Stimulated activated CD8-positive, alpha-beta memory T cell treated with anti-CD3 and anti-CD28 coated beads, Interleukin-2, amount 100 ng/mL, for 48 hours (primary cell): ENCODE measurements at regions not wholly inside any gene's neighbourhood (a gene's known extent, or its start where the extent isn't known, plus 50 kb on each side); places are given as distances from the start of the nearest gene placed in this dataset.

Experiments used
- DNase-seq, 2 donors: peaks; one replicate each; pipeline ENCODE4 v3.0.0-alpha.2; 2020; ENCODE audit warnings: low read depth in 2 of 2

DNA sequence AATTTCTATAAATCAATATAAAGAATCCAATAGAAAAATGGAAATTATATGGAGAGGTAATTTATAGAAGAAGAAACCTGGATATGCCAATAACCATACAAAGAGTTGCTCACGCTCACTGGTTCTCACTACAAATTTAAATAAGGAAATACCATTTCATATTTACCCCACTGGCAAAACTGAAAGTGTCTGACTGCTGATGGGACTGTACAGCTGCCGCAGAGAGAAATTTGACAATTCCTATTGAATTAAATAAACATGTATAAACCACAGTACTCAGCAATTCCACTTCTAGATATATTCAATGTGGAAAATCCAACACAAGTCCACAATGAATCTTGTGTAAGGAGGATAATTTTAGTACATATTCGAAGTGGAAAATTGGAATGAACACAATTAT is 830.4 kb upstream of the GRAMD2B start:
- no peak for DNase-seq

DNA sequence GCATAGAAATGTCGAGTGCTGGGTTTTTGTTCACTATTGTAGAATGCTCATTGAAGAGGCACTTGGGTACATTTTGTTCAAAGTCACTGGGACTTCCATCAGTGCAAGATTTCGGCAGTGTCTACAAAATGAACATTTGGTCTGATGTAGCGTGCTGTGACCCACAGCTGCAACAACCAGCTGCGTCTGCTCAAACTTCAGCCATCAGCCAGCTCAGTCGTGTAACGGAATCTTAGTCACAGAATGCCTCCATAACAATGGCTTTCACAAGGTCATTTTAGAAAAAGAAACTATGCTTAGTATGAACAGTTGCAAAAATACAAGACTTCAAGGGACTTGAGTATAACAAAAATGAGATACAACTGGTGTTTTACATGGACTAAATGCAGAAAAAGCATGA is 828.1 kb upstream of the GRAMD2B start:
- no peak for DNase-seq

DNA sequence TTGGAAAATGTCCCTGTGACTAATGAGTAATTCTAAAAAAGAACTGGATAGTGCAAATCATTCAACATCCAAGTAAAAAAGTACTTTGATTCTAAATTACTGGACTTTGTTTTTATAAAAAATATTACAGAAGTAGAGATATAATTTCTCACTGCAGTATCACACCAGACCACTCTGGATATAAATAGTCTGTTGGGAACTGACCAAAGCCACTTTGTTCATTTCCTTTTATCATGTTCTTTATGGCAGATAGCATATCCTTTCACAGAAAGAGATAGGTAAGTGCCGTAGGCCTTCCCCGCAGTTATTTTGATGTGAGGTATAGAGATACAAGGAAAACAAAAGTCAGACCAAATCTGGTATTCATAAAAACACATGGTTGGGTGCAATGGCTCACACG is 827.4 kb upstream of the GRAMD2B start:
- no peak for DNase-seq

DNA sequence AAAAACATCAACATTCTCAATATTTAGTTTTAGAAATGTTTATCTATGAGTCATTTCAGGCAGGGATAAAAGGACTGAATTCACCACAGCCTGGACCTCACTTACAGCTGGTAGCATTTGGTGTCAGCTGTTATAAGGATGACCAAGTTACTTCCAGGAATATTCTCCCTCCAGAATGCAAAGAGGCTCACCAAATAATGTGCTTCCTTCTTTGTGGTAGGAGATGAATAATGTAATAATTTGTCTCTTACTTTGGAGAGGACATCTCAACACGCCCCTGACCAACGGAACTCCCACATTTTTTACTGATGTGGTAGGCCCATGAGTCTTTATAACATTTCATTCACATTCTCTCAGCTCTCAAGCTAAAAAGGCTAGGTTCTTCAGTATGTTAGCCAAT is 825.9 kb upstream of the GRAMD2B start:
- no peak for DNase-seq

DNA sequence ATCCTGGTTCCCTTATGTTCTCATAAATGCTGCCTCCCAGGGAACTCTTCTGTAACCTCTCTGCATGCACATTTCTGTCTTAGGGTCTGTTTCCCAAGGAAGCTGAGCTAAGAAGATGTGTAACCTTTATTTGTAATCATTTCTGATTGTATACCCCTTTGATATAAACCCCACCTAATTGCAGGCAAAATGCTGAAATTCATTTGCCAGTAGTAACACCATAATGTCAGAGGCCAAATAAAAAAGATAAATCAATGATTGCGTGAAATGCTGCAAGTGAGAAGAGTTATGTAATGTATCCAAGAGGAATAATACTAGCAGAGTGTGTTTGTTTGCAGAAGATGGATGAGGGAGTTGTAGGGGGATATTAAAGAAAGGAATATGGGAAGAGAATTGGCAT is 822.6 kb upstream of the GRAMD2B start:
- DNase-seq, result no peak

DNA sequence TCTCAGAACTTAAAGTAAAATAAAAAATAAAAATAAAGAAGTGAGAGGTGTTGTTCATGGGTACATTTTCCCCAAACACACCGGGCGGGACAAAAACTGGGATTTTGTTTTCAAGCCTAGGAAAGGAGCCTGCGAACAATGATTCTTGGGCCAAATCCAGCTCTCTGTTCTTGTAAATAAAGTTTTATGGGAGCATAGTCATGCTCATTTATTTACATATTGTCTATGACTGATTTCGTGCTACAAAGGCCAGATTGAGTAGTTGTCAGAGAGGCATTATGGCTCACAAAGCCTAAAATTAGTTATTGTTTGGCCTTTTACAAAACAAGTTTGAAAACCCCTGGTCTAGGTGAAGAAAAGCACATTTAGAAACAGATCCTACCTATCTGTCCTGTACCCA is 821.0 kb upstream of the GRAMD2B start:
- no peak for DNase-seq

DNA sequence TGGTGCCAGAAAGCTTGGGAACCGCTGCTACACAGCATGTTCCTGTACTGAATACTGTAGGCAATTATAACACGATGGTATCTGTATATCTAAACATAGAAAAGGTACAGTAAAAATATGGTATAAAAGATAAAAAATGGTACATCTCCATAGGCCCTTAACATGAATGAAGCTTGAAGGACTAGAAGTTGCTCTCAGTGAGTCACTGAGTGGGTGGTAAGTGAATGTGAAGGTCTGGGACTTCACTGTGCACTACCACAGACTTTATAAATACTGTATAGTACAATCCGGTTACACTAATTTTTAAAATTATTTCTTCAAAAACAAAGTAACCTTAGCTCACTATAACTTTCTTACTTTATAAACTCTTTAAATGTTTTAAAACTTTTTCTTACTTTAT is 819.9 kb upstream of the GRAMD2B start:
- DNase-seq, result no peak

DNA sequence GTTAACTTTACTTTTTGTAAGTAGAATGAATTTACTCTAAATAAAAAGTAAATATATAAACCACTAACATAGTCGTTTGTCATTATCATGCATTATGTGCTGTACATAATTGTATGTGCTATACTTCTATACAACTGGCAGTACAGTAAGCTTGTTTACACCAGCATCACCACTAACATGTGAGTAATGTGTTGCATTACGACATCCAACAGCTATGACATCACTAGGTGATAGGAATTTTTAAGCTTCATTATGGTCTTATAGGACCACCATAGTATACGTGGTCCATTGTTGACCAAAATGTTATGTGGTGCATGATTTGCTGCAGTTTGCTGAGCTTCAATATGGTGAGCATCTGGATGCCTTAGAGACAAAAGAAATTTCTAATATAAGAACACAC is 819.1 kb upstream of the GRAMD2B start:
- DNase-seq, result no peak

DNA sequence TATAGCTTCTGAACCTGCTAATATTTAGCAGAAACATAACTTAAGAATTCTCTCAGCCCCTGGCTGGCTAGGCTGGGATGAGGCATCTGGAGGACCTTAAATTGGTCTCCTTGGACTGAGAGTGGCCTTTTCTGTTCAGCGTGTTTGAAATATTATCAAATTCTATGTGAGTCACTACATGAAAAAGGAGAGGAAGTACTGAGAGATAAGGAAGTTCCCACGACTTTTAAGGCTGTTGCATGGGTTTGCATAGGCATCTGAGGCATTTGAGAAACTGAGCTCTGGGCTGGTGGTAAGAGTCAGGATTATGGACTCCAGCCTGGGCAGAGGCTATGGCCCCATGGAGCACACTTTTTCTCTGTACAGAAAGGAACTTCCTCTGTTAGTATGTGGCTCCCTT is 816.2 kb upstream of the GRAMD2B start:
- DNase-seq, result no peak

DNA sequence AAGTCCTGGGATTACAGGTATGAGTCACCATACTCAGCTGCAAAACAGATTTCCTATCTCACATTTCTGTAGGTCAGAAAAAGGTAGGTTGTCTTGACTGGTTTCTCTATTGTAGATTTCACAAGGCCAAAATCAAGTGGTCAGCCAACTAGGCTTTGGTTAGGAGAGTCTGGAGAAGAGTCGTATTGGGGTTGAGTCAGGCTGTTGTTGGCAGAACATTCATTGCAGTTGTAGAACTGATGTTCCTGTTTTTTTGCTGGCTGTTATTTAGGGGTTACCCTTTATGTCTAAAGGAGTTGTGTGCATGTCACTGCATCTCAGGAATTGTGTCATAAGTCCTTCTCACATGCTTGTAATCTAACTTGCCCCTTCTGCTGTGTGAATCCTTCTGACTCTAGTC is 814.2 kb upstream of the GRAMD2B start:
- DNase-seq, result no peak

DNA sequence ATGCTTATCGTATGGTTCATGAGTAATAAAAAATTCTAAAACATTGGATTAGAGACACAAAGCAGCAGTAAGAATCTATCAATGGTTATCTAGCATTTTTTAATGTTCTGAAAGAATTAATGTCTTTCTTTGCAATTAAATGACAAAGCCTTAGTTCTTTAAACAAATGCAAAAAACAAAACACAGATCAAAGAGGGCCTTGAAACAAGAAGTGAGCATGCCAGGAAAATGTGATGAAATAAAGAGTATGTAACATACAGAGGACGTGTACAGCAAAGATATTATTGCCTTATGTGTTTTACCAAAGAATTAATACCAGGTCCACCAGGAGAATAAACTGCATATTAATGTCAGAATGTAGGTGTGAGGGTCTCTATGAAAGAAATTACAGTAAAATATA is 812.3 kb upstream of the GRAMD2B start:
- DNase-seq, result no peak

DNA sequence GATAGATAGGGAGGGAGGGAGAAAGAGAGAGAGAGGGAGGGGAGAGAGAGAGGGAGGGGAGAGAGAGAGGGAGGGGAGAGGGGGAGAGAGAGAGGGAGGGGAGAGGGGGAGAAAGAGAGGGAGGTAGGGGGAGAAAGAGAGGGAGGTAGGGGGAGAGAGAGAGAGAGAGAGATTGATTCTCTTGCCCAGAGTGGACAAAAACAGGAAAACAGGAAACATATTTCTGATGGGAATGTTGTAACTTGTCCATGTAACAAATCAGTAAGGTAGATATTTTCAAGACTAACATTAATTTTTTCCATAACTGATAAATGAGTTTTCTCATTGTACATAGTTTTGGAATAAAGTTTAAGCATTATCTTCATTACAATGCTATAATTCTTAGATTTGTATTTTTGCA is 811.7 kb upstream of the GRAMD2B start:
- no peak for DNase-seq

DNA sequence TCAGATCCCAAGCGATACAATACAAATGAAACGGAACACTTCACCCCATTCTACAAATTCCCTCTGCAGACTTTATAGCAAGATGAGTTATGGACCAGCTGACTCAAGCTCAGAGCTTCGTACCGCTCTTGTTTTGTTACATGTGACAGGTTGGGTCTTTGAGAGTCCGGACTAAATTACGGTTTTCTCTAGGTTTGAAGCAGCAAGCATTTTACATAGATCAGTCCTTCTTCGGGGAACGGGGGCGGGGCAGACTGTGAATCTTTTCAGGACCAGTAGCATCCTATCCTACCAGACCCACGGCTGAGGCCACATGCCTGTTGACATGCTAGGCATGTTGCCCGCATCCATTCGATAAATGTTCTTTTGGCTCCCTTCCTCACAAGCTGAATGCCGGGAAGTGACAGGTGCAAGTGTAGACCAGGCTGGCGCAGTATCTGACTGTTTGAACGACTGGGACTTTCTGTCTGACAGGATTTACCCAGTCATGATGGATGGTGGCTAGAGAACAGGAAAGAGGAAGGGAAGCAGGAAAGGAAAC is 811.0 kb upstream of the GRAMD2B start:
- DNase-seq, result no peak

DNA sequence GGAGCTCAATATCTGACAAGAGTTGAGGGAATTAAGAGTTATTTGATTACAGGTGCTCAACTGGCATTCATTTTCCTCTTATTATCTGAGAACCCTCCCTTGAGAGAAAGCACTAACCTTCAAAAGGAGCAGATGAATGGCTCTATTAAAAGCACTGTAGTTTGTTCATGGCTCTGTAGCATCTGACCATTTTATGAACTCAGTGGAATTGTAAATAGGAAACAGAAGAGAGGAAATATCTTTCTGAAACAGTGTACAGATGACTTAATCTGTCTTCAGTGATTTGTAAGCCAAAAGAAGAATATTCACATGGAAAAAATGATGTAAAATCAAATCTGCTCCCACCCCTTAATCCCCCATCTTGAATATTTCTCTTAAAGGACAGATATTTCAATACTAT is 810.4 kb upstream of the GRAMD2B start:
- no peak for DNase-seq

DNA sequence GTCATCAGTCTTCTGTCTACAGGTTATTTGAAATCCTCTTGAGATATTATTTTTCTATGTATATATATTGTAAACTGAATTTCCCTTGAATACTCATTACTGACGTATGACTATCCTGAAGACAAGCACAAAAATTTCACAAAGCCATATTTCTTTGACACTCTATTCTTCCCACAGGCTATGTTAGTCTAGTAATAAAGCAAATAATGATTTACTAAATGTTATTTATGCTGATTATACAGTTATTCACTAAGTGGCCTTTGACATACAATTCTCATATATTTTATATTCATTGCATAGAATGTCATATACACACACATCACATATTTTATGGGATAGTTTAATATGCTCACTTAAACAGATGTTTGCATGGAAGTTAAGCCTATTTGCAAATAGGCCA is 793.0 kb upstream of the GRAMD2B start:
- DNase-seq, result no peak

DNA sequence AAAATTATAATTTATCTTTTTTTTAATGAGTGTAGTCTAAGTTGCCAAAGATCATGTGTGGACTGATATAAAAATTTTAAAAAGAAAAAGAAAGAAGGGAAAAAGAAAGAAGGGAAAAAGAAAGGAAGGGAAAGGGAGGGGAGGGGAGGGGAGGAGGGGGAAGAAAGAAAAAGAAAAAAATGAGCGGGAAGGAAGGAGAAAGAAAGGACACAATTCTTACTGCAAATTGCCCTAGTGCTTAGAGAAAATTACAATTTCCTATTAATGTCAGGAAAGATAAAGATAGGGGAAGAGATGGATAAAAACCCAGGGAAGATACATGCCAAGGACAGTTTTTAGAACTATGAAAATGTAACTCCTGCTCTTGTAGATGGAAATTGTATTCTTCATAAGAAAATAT is 789.7 kb upstream of the GRAMD2B start:
- no peak for DNase-seq

DNA sequence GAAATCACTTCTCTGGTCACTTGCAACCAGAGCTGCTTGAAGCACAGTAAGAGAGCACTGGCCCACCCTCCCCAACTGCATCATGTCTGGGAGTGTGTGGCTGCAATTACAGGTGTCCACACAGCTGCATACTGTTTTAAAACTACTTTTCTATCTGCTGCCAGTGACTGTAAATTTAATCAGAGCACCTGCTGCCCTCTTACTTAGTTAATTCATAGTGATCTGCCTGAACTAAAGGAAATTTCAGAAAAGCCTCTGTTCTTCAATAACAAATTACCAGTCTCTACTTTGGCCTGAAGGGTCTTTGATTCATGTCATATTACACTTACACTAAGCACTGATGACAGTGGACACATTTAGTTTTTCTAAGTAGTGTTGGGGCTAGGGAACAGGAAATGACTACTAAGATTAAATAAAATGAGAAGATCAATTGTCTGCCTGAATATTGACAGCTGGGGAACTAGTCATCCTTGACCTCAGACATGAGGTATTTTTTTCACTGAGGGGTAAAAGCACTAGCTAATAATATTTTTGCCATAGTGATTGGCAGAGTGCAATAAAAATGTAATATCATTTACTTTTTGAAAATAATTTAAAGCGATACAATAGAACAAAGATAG is 788.9 kb upstream of the GRAMD2B start:
- no peak for DNase-seq

DNA sequence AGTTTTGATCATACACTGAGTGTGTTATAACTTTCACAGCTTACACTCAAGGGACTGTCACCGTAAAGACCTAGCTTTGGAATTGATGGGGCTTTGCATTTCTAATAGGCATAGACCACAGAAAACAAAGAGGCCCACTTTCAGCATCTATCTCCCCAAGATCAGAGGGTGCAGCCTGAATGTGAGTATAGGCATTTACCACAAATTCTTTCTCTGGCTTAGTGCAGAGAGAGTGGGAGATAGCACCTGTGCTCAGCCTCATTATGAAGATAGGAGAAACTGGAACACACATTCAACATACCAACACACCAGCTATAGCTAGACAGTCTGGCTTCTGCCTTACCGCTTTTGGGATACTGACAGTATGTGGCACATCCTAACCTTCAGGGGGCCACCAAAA is 783.4 kb upstream of the GRAMD2B start:
- no peak for DNase-seq

DNA sequence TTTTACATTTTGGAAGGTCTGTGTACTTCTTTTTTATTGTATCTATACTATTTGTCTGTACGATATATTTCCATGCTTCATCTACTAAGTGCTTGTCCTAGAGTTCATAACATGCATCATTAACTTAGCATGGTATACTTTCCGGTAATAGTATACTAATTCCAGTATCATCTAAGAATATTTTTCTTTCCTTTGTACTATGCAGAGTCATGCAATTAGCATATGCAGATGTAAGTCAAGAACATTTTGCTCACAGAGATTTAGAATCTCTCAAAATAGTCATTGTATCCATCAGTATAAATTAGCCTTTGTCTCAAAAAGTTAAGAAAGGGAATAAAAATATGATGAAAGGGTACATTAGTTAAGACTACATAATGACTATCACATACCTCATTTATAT is 770.4 kb upstream of the GRAMD2B start:
- no peak for DNase-seq

DNA sequence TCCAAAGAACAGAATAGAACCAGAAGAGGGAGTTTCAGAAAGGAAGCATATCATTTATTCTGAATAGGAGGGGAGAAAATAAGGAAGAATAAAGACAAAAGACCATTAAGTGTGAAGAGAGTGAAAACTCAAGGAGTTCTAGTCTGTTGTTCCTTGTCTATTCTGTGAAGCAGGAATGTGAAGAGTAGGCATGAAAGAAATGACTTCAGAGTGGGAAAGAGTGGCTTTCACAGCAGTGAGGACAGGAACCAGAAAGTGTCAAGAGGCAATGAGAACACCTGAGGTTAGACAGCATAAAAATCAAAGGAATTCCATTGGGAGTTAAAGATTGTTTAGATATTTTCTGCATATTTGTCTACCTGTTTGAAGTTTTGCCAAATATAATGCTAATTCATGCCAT is 768.8 kb upstream of the GRAMD2B start:
- DNase-seq, result no peak

DNA sequence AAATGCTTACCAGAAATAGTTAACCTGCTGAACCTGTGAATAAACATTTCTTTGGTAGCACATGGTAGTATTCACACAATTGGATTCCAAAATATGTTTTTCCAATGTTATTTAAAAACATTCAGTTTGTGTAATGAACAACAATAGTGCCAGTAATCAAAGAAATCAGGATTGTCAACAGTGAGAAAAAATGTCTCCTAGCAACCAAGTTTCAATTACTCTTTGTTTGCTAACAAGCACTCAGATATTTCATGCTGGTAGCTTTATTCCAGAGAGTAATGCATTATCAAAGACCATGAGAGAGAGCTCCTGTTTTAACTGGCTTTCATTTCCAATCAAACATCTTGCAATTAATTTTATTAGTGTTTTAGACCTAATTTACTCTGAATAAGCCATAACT is 768.1 kb upstream of the GRAMD2B start:
- no peak for DNase-seq

DNA sequence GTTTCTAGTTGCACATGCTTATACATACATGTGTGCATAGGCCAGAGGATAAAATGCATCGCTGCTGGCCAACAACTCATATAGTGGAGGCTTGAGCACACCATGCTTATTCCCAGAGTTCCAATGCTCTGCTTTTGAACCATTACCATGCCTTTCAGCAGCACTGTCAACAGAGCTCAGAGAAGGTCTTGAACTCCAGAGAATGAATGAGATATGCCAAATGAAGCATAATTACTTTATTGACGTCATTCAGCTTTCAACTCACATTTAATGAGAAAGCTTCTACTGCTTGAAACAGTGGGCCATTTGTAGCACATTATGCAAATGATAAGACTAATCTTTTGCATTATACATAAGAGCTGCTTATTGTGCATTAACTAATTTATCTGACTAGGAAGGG is 765.3 kb upstream of the GRAMD2B start:
- no peak for DNase-seq

DNA sequence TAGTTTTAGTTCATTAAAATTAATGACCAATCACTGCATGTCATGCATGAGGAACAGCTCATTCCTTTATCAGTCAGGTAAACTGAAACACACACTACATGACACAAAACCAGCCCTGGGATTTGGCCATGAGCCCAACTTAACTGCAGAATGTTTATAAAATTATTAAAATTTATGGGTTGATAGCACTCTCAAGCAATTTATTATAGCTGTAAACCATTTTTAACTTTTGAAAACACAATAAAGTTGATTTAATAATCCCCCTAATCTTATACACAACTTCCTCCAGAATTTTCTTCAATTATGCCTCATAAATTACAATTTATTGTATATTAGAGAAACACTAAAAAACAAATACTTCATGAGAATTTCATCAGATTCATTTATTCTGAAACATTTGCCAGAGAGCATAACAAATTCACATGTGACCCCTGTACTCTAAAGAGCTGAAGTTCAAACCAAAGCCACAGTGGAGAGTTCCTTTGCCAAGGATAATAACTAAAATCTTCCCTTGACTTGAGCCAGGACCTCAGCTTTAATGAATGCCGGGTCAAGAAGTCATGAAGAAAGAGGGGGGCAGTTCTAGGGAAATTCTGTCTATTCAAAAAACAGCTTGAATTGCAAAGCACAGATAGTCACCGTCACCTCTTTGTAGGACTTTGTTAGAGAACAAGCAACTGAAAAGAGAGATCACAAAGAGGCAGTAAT is 763.7 kb upstream of the GRAMD2B start:
- no peak for DNase-seq
